ENCODE measurements at regions not wholly inside any gene's neighbourhood (a gene's known extent, or its start where the extent isn't known, plus 50 kb on each side); places are given as distances from the start of the nearest gene placed in this dataset.

GRCh38 chr1:100622966-100623762, 85.2 kb downstream of the GPR88 start:
- H3K4me1 ChIP-seq, result peaks cover 0 to 11% (median 7%) of the 10 kb centered on the region in 3 donors
- no peak for TF ChIP-seq CTCF (IDR thresholded peaks at IDR 0.05)
- no peaks in the 10 kb centered on the region for H3K27me3 ChIP-seq
- H3K36me3 ChIP-seq, result no peaks in the 10 kb centered on the region
- no peak overlapping the region for H3K4me3 ChIP-seq
- intact Hi-C loops (cut with DNase I), result no loop called here
- H3K9me3 ChIP-seq, result no peaks in the 10 kb centered on the region
- peak in 2 of 4 donors; percentile 6 to 54 for ATAC-seq
- H3K27ac ChIP-seq, result peak overlapping the region in 2 of 4 donors; percentile 53 to 65
- no peak for FAIRE-seq
- DNase-seq, result no peak
- 32 to 36% methylated on average over 5 of the region's 5 CpGs for WGBS, 2 donors

GRCh38 chr1:100624886-100625610, 87.1 kb downstream of the GPR88 start:
- H3K36me3 ChIP-seq, result no peaks in the 10 kb centered on the region
- no peak overlapping the region for H3K27ac ChIP-seq
- no peak for TF ChIP-seq CTCF (IDR thresholded peaks at IDR 0.05)
- ATAC-seq, result no peak
- DNase-seq, result no peak
- H3K4me3 ChIP-seq, result no peak overlapping the region
- peaks cover 0 to 11% (median 7%) of the 10 kb centered on the region in 3 donors for H3K4me1 ChIP-seq
- intact Hi-C loops (cut with DNase I), result no loop called here
- FAIRE-seq, result no peak
- H3K9me3 ChIP-seq, result no peaks in the 10 kb centered on the region
- no peaks in the 10 kb centered on the region for H3K27me3 ChIP-seq
- 71 to 74% methylated on average over 9 of the region's 9 CpGs for WGBS, 2 donors

- intact Hi-C loops (cut with DNase I), result no loop called here
Measured at GRCh38 chr1:100626397-100626796, 88.5 kb downstream of the GPR88 start.

GRCh38 chr1:100627054-100627716, 89.2 kb downstream of the GPR88 start:
- intact Hi-C loops (cut with DNase I), result no loop called here
- TF ChIP-seq CTCF (IDR thresholded peaks at IDR 0.05), result no peak
- peak overlapping the region in 1 of 4 donors; percentile 11 for H3K27ac ChIP-seq
- no peaks in the 10 kb centered on the region for H3K9me3 ChIP-seq
- H3K4me1 ChIP-seq, result peaks cover 0 to 10% (median 4%) of the 10 kb centered on the region in 3 donors
- FAIRE-seq (no peak), ATAC-seq (peak in 2 of 4 donors; percentile 30 to 48), DNase-seq (no peak)
- no peaks in the 10 kb centered on the region for H3K36me3 ChIP-seq
- no peaks in the 10 kb centered on the region for H3K27me3 ChIP-seq
- no peak overlapping the region for H3K4me3 ChIP-seq
- WGBS, 2 donors, result 74 to 91% methylated on average over 5 of the region's 5 CpGs

More at GRCh38 chr1:100626397-100626796, 88.5 kb downstream of the GPR88 start:
- FAIRE-seq (no peak), ATAC-seq (no peak), DNase-seq (no peak)
- peak overlapping the region in 1 of 4 donors; percentile 11 for H3K27ac ChIP-seq
- H3K9me3 ChIP-seq, result no peaks in the 10 kb centered on the region
- no peak for TF ChIP-seq CTCF (IDR thresholded peaks at IDR 0.05)
- peaks cover 0 to 11% (median 7%) of the 10 kb centered on the region in 3 donors for H3K4me1 ChIP-seq
- H3K36me3 ChIP-seq, result no peaks in the 10 kb centered on the region
- no peak overlapping the region for H3K4me3 ChIP-seq
- no peaks in the 10 kb centered on the region for H3K27me3 ChIP-seq
- WGBS, 2 donors, result 57 to 64% methylated on average over 3 of the region's 3 CpGs

Data from pancreas (tissue), 10 donors.